PC-3 (cell line): ENCODE measurements at regions not wholly inside any gene's neighbourhood (a gene's known extent, or its start where the extent isn't known, plus 50 kb on each side); places are given as distances from the start of the nearest gene placed in this dataset.
"Not testable (repeated sequence)": the region's sequence is repeated elsewhere in the genome, so short reads cannot be mapped to it uniquely, and the experiment has no call there.

ENCODE experiments used
- ATAC-seq: fragments of 200-7000 bp; cut with Tn5 transposase; 2 replicates; pipeline ENCODE4 v1.9.1; 2020; ENCODE audit warnings: mild to moderate bottlenecking, moderate library complexity
- BruUV-seq: library from RNA; stranded (reverse); fragments of 400-500 nt; replicated peaks from 2 replicates; lab custom pipeline; 2021; lab: Mats Ljungman, UMichigan
- CTCF ChIA-PET: fragments of 300-600 bp; sonication (Branson Sonifier 250); formaldehyde crosslinking; loops from one replicate; lab custom pipeline; 2022; ENCODE audit warnings: antibody characterized with exemption; lab: Charles Lee
- POLR2A ChIA-PET: fragments of 300-600 bp; sonication (Branson Sonifier 250); formaldehyde crosslinking; loops from one replicate; lab custom pipeline; 2022; ENCODE audit warnings: antibody characterized with exemption; ENCODE audit not compliant: unreplicated experiment; lab: Charles Lee
- DNase-seq: peaks from one replicate; pipeline ENCODE4 v3.0.0-alpha.2; 2015
- H2AFZ ChIP-seq: fragments of 300-600 bp; sonication (generic); 2 replicates; pipeline ENCODE4 v1.6.0; 2016; ENCODE audit warnings: antibody characterized with exemption, low read length
- H3F3A ChIP-seq: fragments of 300-600 bp; sonication (generic); one replicate; pipeline ENCODE4 v1.6.0; 2017; ENCODE audit warnings: antibody characterized with exemption, low read length, control low read depth, mild to moderate bottlenecking; ENCODE audit not compliant: unreplicated experiment
- H3K27ac ChIP-seq: fragments of 300-600 bp; sonication (generic); 2 replicates; pipeline ENCODE4 v1.5.1; 2016; ENCODE audit warnings: mild to moderate bottlenecking, low read length
- H3K27me3 ChIP-seq: fragments of 300-600 bp; sonication (generic); 2 replicates; pipeline ENCODE4 v1.6.1; 2016; ENCODE audit warnings: low read length, mixed read lengths
- H3K36me3 ChIP-seq: fragments of 300-600 bp; sonication (generic); 2 replicates; pipeline ENCODE4 v1.6.1; 2016; ENCODE audit warnings: low read depth, mixed run types, low read length, mixed read lengths
- H3K4me1 ChIP-seq: fragments of 300-600 bp; sonication (generic); 2 replicates; pipeline ENCODE4 v1.5.1; 2016; ENCODE audit warnings: low read length; ENCODE audit not compliant: insufficient read depth
- H3K4me2 ChIP-seq: fragments of 300-600 bp; sonication (generic); 2 replicates; pipeline ENCODE4 v1.6.0; 2016; ENCODE audit warnings: low read length
- H3K4me3 ChIP-seq: fragments of 300-600 bp; sonication (generic); 2 replicates; pipeline ENCODE4 v1.5.1; 2016; ENCODE audit warnings: mild to moderate bottlenecking, low read length, mixed read lengths
- H3K79me2 ChIP-seq: fragments of 300-600 bp; sonication (generic); 2 replicates; pipeline ENCODE4 v1.6.1; 2017; ENCODE audit warnings: low read length, mixed read lengths
- H3K9ac ChIP-seq: fragments of 300-600 bp; sonication (generic); 2 replicates; pipeline ENCODE4 v1.6.0; 2016; ENCODE audit warnings: mild to moderate bottlenecking, low read length
- H3K9me2 ChIP-seq: fragments of 300-600 bp; sonication (generic); replicated peaks from 2 replicates; pipeline ENCODE4 v1.6.1; 2016; ENCODE audit warnings: mixed run types, low read length, mixed read lengths
- H3K9me3 ChIP-seq: fragments of 300-600 bp; sonication (generic); 2 replicates; pipeline ENCODE4 v1.6.1; 2016; ENCODE audit warnings: low read length, mixed read lengths
- H4K20me1 ChIP-seq: fragments of 300-600 bp; sonication (generic); 2 replicates; pipeline ENCODE4 v1.6.1; 2016; ENCODE audit warnings: low read length, mixed read lengths
- EZH2 ChIP-seq: fragments of 300-600 bp; sonication (generic); IDR thresholded peaks from one replicate; pipeline ENCODE4 v1.6.1; 2017; ENCODE audit warnings: antibody characterized with exemption, mild to moderate bottlenecking, low read length; ENCODE audit not compliant: unreplicated experiment
- EZH2phosphoT487 ChIP-seq: fragments of 300-600 bp; sonication (generic); IDR thresholded peaks from 2 replicates; pipeline ENCODE4 v1.6.1; 2018; ENCODE audit warnings: mild to moderate bottlenecking, antibody characterized with exemption, low read length, borderline replicate concordance
- intact Hi-C: fragments of 100-400 bp; cut with micrococcal nuclease; formaldehyde crosslinking; loops from 2 replicates; pipeline ENCODE4 v1.9.0; 2023
- TF ChIP-seq, protein P1 (sequence below): fragments of 300-600 bp; sonication (generic); conservative IDR thresholded peaks from 2 replicates; pipeline ENCODE4 v1.5.1; 2017; ENCODE audit warnings: antibody characterized with exemption, low read depth, mild to moderate bottlenecking, low read length

DNA sequence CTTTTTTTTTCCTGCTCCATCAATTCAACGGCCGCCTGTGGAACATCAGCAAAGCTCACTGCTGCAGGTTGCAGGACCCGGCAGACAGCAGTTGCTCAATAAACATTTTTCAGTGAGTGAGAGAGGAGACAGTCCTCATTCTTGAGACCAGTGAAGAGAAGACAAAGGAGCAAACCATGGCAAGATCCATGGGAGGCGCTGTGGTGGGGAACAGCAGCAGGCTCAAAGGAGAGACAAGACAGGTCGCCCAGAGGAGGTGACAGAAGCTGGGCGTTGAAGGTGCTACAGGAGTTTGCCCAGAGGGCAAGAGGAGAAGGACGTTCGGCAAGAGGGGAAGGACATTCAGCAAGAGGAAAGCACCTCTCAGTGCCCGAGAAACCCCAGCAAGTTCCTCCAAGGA, 74.5 kb upstream of the FGFR2 start:
- H4K20me1 ChIP-seq = no peaks in the 10 kb centered on the region
- no peaks in the 10 kb centered on the region for H3K9me3 ChIP-seq
- H3K27me3 ChIP-seq = peaks cover 27% of the 10 kb centered on the region
- ChIA-PET POLR2A (no interaction called here), CTCF (no interaction called here)
- no peaks in the 10 kb centered on the region for H3K9me2 ChIP-seq
- no peak overlapping the region for H3K4me2 ChIP-seq
- H3K27ac ChIP-seq = no peak overlapping the region
- no peaks in the 10 kb centered on the region for H3K4me1 ChIP-seq
- intact Hi-C loops = no loop called here
- H3K79me2 ChIP-seq = no peaks in the 10 kb centered on the region
- no peak overlapping the region for H3K9ac ChIP-seq
- no peaks in the 10 kb centered on the region for H3F3A ChIP-seq
- H2AFZ ChIP-seq = no peak overlapping the region
- TF ChIP-seq EZH2phosphoT487 (no peak), EZH2 (no peak)
- TF ChIP-seq, protein P1, sequence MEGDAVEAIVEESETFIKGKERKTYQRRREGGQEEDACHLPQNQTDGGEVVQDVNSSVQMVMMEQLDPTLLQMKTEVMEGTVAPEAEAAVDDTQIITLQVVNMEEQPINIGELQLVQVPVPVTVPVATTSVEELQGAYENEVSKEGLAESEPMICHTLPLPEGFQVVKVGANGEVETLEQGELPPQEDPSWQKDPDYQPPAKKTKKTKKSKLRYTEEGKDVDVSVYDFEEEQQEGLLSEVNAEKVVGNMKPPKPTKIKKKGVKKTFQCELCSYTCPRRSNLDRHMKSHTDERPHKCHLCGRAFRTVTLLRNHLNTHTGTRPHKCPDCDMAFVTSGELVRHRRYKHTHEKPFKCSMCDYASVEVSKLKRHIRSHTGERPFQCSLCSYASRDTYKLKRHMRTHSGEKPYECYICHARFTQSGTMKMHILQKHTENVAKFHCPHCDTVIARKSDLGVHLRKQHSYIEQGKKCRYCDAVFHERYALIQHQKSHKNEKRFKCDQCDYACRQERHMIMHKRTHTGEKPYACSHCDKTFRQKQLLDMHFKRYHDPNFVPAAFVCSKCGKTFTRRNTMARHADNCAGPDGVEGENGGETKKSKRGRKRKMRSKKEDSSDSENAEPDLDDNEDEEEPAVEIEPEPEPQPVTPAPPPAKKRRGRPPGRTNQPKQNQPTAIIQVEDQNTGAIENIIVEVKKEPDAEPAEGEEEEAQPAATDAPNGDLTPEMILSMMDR = no peak
- ATAC-seq (no peak), DNase-seq (no peak)
- no peak overlapping the region for H3K4me3 ChIP-seq
- no TSS peak for BruUV-seq
- H3K36me3 ChIP-seq = no peaks in the 10 kb centered on the region

DNA sequence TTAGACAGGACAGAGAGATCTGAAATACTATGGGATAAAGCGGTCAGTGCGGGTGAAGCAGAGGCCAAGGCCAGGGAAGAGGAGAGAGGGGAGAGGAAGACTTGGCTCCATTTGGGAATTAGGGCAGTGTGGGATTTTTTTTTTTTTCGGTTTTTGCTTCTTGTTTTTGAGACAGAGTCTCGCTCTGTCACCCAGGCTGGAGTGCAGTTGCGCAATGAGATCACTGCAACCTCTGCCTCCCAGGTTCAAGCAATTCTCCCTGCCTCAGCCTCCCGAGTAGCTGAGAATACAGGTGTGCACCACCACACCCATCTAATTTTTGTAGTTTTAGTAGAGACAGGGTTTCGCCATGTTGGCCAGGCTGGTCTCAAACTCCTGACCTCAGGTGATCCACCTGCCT, 71.6 kb upstream of the FGFR2 start:
- CTCF ChIA-PET, H3F3A ChIP-seq, H3K4me1 ChIP-seq, H3K79me2 ChIP-seq, H3K36me3 ChIP-seq, DNase-seq, BruUV-seq, ATAC-seq, H3K9me2 ChIP-seq, intact Hi-C loops, H4K20me1 ChIP-seq, H3K4me2 ChIP-seq, H3K27ac ChIP-seq, H3K4me3 ChIP-seq, H2AFZ ChIP-seq, H3K9me3 ChIP-seq, H3K9ac ChIP-seq, POLR2A ChIA-PET: not testable (repeated sequence)
- H3K27me3 ChIP-seq = peaks cover 22% of the 10 kb centered on the region

DNA sequence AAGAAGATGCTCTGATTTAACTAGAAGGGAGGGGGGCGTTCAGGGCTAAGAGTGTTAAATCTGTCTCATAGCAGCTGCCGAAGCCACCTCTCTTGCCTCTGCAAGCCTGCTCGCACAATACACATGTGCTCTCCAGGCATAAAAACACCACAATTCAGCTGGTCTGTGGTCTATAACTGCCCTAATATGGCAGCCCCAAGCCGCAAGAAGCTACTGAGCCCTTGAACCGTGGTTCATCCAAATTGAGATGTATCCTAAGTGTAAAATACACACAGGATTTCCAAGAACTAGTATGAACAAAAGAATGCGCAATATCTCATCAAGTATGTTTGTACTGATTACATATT, 70.8 kb upstream of the FGFR2 start:
- Histone ChIP-seq H3K9ac (no peak overlapping the region), H3K27ac (no peak overlapping the region), H3K4me1 (no peaks in the 10 kb centered on the region), H3K36me3 (no peaks in the 10 kb centered on the region), H3K4me3 (no peak overlapping the region), H2AFZ (no peak overlapping the region), H3K9me3 (no peaks in the 10 kb centered on the region), H3K79me2 (no peaks in the 10 kb centered on the region), H3K4me2 (no peak overlapping the region), H4K20me1 (no peaks in the 10 kb centered on the region), H3K27me3 (peaks cover 13% of the 10 kb centered on the region), H3F3A (no peaks in the 10 kb centered on the region), H3K9me2 (no peaks in the 10 kb centered on the region)
- no peak for TF ChIP-seq EZH2phosphoT487
- TF ChIP-seq EZH2 = no peak
- TF ChIP-seq, protein P1 = no peak
- ATAC-seq = no peak
- intact Hi-C loops = no loop called here
- BruUV-seq = no TSS peak
- DNase-seq = no peak
- POLR2A ChIA-PET = no interaction called here
- CTCF ChIA-PET = no interaction called here
